ENCODE measurements at regions not wholly inside any gene's neighbourhood (a gene's known extent, or its start where the extent isn't known, plus 50 kb on each side); places are given as distances from the start of the nearest gene placed in this dataset.
"Not testable (repeated sequence)": the region's sequence is repeated elsewhere in the genome, so short reads cannot be mapped to it uniquely, and the experiment has no call there.

DNA sequence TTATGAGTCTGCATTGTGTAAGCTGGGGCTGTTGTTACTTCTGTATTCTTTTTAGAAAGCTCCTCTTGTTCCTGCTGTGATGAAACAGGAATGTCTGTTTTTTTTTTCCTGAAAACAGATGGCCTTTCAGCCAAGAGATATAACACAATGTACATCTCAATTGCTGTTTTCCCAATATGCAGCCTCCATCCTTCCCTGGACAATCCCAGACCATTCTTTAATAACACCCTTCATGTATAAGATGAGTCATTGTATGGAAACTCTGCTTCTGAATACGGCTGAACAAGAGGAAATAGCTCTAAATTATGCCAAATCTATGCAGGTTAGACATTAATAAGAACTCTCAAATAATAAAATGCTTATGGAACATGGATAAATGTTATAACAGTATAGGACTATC is 60.2 kb upstream of the LRRC4C start:
- Histone ChIP-seq H3K4me1 (ENCODE audit: control insufficient read depth, insufficient read depth, low read length) (no peaks in the 10 kb centered on the region), H3K27ac (ENCODE audit: low read length) (no peak overlapping the region), H3K4me3 (ENCODE audit: low read length) (no peak overlapping the region), H3K9me3 (replicated peaks; ENCODE audit: control insufficient read depth, low read depth, low read length) (no peaks in the 10 kb centered on the region), H3K36me3 (ENCODE audit: control insufficient read depth, insufficient read depth, low read length) (no peaks in the 10 kb centered on the region), H3K27me3 (ENCODE audit: control insufficient read depth, insufficient read depth, low read length) (no peaks in the 10 kb centered on the region)
- DNase-seq, result no peak
- no CpG with 5 or more reads among the region's 1 CpG for WGBS (ENCODE audit: insufficient coverage)

DNA sequence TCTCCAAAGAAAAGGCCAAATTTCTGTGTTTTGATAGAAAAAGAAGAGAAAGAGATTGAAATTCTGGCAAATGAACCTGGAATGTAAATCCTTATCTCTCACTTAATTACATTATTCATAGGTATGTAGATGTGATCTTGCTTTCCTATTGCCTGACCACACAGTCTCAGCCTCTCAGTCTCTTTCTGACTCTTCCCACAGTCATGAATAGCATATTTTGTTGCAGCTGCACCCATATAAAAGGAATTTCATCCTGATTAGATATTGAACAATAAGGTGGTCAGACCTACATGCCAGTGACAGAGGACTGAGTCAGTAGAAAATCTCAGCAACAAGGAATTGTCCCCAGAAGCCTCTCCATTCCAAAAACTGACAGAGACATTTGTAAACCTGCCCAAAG is 62.9 kb upstream of the LRRC4C start:
- Histone ChIP-seq H3K9me3 (replicated peaks; ENCODE audit: control insufficient read depth, low read depth, low read length) (no peaks in the 10 kb centered on the region), H3K27ac (ENCODE audit: low read length) (no peak overlapping the region), H3K36me3 (ENCODE audit: control insufficient read depth, insufficient read depth, low read length) (no peaks in the 10 kb centered on the region), H3K4me3 (ENCODE audit: low read length) (no peak overlapping the region), H3K4me1 (ENCODE audit: control insufficient read depth, insufficient read depth, low read length) (no peaks in the 10 kb centered on the region), H3K27me3 (ENCODE audit: control insufficient read depth, insufficient read depth, low read length) (no peaks in the 10 kb centered on the region)
- no peak for DNase-seq

GRCh38 chr11:41522899-41523672 is 63.6 kb upstream of the LRRC4C start:
- no peak for DNase-seq
- WGBS (ENCODE audit: insufficient coverage), result 36% methylated on average over 2 of the region's 2 CpGs
- no peaks in the 10 kb centered on the region for H3K9me3 ChIP-seq (replicated peaks; ENCODE audit: control insufficient read depth, low read depth, low read length)
- H3K27ac ChIP-seq (ENCODE audit: low read length), result no peak overlapping the region
- no peaks in the 10 kb centered on the region for H3K27me3 ChIP-seq (ENCODE audit: control insufficient read depth, insufficient read depth, low read length)
- H3K4me3 ChIP-seq (ENCODE audit: low read length), result no peak overlapping the region
- H3K4me1 ChIP-seq (ENCODE audit: control insufficient read depth, insufficient read depth, low read length), result no peaks in the 10 kb centered on the region
- no peaks in the 10 kb centered on the region for H3K36me3 ChIP-seq (ENCODE audit: control insufficient read depth, insufficient read depth, low read length)

DNA sequence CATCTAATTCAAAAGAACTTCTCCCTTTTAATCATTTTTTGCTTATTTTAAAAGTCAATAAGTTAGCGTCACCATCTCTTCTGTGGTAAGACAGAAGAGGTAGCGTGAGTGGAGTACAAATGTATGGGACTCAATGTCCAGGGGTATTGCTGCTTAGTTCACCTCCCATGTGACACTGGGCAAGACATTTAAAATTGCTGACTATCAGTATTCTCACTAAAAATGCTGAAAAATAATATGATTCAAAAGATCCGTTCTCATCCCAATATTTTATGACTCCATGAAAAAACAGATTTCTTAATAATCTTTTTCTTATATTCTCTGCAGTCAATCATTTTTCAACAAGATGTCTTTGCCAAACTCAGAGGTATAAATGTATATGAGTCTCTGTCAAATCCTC is 68.1 kb upstream of the LRRC4C start:
- no peak overlapping the region for H3K4me3 ChIP-seq (ENCODE audit: low read length)
- no peaks in the 10 kb centered on the region for H3K27me3 ChIP-seq (ENCODE audit: control insufficient read depth, insufficient read depth, low read length)
- H3K4me1 ChIP-seq (ENCODE audit: control insufficient read depth, insufficient read depth, low read length), result no peaks in the 10 kb centered on the region
- no peak overlapping the region for H3K27ac ChIP-seq (ENCODE audit: low read length)
- no CpG with 5 or more reads among the region's 3 CpGs for WGBS (ENCODE audit: insufficient coverage)
- DNase-seq, result no peak
- no peaks in the 10 kb centered on the region for H3K9me3 ChIP-seq (replicated peaks; ENCODE audit: control insufficient read depth, low read depth, low read length)
- H3K36me3 ChIP-seq (ENCODE audit: control insufficient read depth, insufficient read depth, low read length), result no peaks in the 10 kb centered on the region

DNA sequence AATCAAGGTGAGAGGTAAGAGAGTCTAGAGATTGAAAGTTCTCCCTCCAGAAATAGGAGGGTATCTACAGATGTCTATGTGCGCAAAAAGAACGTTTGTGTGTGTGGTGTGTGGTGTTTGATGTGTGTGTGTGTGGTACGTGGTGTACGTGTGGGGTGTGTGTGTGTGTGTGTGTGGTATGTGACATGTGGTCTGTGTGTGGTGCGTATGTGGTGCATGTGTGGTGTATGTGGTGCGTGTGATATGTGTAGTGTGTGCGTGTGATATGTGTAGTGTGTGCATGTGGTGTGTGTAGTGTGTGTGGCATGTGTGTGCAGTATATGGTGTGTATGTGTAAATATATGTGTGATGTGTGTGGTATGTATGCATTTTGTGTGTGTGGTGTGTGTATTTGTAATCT is 73.0 kb upstream of the LRRC4C start:
- Histone ChIP-seq H3K9me3 (replicated peaks; ENCODE audit: control insufficient read depth, low read depth, low read length) (peaks cover 6% of the 10 kb centered on the region), H3K27ac (ENCODE audit: low read length) (no peak overlapping the region), H3K4me1 (ENCODE audit: control insufficient read depth, insufficient read depth, low read length) (no peaks in the 10 kb centered on the region), H3K36me3 (ENCODE audit: control insufficient read depth, insufficient read depth, low read length) (no peaks in the 10 kb centered on the region), H3K4me3 (ENCODE audit: low read length) (no peak overlapping the region), H3K27me3 (ENCODE audit: control insufficient read depth, insufficient read depth, low read length) (no peaks in the 10 kb centered on the region)
- WGBS (ENCODE audit: insufficient coverage), result 92% methylated on average over 7 of the region's 7 CpGs
- DNase-seq, result no peak

DNA sequence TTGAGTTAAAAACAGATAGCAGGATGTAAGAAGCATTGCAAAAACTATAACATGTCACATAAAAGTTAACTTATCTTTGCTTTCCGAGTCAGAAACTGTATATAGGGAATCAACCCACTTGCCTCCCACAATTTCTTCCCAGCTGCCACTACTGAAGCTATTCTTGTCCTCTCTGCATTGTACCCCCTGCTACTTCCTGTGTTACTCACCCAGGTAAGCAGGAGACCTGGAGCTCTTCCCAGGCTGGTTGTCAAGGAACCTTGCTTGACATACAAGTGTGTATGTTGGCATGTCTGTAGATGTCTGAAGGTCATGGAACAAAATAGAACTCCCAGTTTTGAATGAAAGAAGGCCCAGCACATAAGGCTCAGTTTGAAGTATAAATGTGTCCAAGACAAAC is 74.3 kb upstream of the LRRC4C start:
- H3K4me1 ChIP-seq (ENCODE audit: control insufficient read depth, insufficient read depth, low read length), result no peaks in the 10 kb centered on the region
- H3K9me3 ChIP-seq (replicated peaks; ENCODE audit: control insufficient read depth, low read depth, low read length), result peaks cover 6% of the 10 kb centered on the region
- WGBS (ENCODE audit: insufficient coverage), result 80% methylated on average over 1 of the region's 1 CpG
- no peak overlapping the region for H3K27ac ChIP-seq (ENCODE audit: low read length)
- no peak for DNase-seq
- H3K36me3 ChIP-seq (ENCODE audit: control insufficient read depth, insufficient read depth, low read length), result no peaks in the 10 kb centered on the region
- H3K27me3 ChIP-seq (ENCODE audit: control insufficient read depth, insufficient read depth, low read length), result no peaks in the 10 kb centered on the region
- no peak overlapping the region for H3K4me3 ChIP-seq (ENCODE audit: low read length)

GRCh38 chr11:41534391-41534790 is 74.9 kb upstream of the LRRC4C start:
- no peaks in the 10 kb centered on the region for H3K27me3 ChIP-seq (ENCODE audit: control insufficient read depth, insufficient read depth, low read length)
- H3K27ac ChIP-seq (ENCODE audit: low read length), result no peak overlapping the region
- H3K4me3 ChIP-seq (ENCODE audit: low read length), result no peak overlapping the region
- no peak for DNase-seq
- WGBS (ENCODE audit: insufficient coverage), result 21% methylated on average over 3 of the region's 4 CpGs
- no peaks in the 10 kb centered on the region for H3K4me1 ChIP-seq (ENCODE audit: control insufficient read depth, insufficient read depth, low read length)
- no peaks in the 10 kb centered on the region for H3K36me3 ChIP-seq (ENCODE audit: control insufficient read depth, insufficient read depth, low read length)
- H3K9me3 ChIP-seq (replicated peaks; ENCODE audit: control insufficient read depth, low read depth, low read length), result peaks cover 6% of the 10 kb centered on the region

GRCh38 chr11:41534861-41535260 is 75.4 kb upstream of the LRRC4C start:
- Histone ChIP-seq H3K9me3 (replicated peaks; ENCODE audit: control insufficient read depth, low read depth, low read length) (peaks cover 6% of the 10 kb centered on the region), H3K4me1 (ENCODE audit: control insufficient read depth, insufficient read depth, low read length) (no peaks in the 10 kb centered on the region)

DNA sequence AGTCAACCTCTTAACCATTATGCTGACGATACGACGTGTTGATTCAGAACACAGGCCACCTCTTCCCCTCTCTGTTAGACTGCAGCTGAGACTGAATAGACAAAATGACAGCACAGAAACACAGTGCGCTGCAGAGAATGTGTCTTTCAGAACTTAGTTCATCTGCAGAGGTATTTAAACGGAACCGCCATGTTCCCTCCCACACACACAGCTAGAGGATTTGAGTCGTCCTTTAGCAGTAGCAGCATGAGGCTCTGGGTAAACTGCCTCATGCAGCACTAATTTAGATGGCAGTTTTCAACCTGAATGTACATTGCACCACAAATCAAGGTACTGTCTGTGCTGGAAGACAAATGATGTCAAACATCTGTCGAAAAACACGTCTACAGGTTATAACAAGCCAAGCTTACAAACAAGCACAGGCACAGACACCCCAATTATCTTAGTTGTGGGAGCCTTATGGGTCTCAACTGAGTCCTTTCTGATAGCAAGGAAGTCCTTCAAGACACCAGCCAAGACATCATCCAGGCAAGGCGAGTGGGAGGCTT is 76.6 kb upstream of the LRRC4C start:
- 71% methylated on average over 7 of the region's 10 CpGs for WGBS (ENCODE audit: insufficient coverage)
- peaks cover 6% of the 10 kb centered on the region for H3K9me3 ChIP-seq (replicated peaks; ENCODE audit: control insufficient read depth, low read depth, low read length)
- H3K27ac ChIP-seq (ENCODE audit: low read length), result no peak overlapping the region
- H3K4me3 ChIP-seq (ENCODE audit: low read length), result no peak overlapping the region
- no peak for DNase-seq
- no peaks in the 10 kb centered on the region for H3K4me1 ChIP-seq (ENCODE audit: control insufficient read depth, insufficient read depth, low read length)
- H3K36me3 ChIP-seq (ENCODE audit: control insufficient read depth, insufficient read depth, low read length), result no peaks in the 10 kb centered on the region
- H3K27me3 ChIP-seq (ENCODE audit: control insufficient read depth, insufficient read depth, low read length), result no peaks in the 10 kb centered on the region

More at GRCh38 chr11:41534861-41535260, 75.4 kb upstream of the LRRC4C start:
- H3K36me3 ChIP-seq (ENCODE audit: control insufficient read depth, insufficient read depth, low read length), result no peaks in the 10 kb centered on the region
- no peak overlapping the region for H3K4me3 ChIP-seq (ENCODE audit: low read length)
- no peak overlapping the region for H3K27ac ChIP-seq (ENCODE audit: low read length)
- no CpG with 5 or more reads among the region's 2 CpGs for WGBS (ENCODE audit: insufficient coverage)
- no peak for DNase-seq
- H3K27me3 ChIP-seq (ENCODE audit: control insufficient read depth, insufficient read depth, low read length), result no peaks in the 10 kb centered on the region

GRCh38 chr11:41544902-41545301 is 85.5 kb upstream of the LRRC4C start:
- H3K27ac ChIP-seq (ENCODE audit: low read length); H3K4me1 ChIP-seq (ENCODE audit: control insufficient read depth, insufficient read depth, low read length); H3K4me3 ChIP-seq (ENCODE audit: low read length); H3K9me3 ChIP-seq (replicated peaks; ENCODE audit: control insufficient read depth, low read depth, low read length); H3K36me3 ChIP-seq (ENCODE audit: control insufficient read depth, insufficient read depth, low read length); H3K27me3 ChIP-seq (ENCODE audit: control insufficient read depth, insufficient read depth, low read length); DNase-seq: not testable (repeated sequence)
- 94% methylated on average over 3 of the region's 3 CpGs for WGBS (ENCODE audit: insufficient coverage)

Data from muscle of leg (tissue), 3 donors.